Erythroblast (primary cell): ENCODE measurements at regions not wholly inside any gene's neighbourhood (a gene's known extent, or its start where the extent isn't known, plus 50 kb on each side); places are given as distances from the start of the nearest gene placed in this dataset.

Experiments used
- GATA1 ChIP-seq: IDR thresholded peaks from 2 replicates; pipeline ENCODE4 v1.6.1; 2011; ENCODE audit warnings: low read depth, mild to moderate bottlenecking, control low read depth, low read length, moderate library complexity
- POLR2A ChIP-seq: IDR thresholded peaks from 2 replicates; pipeline ENCODE4 v1.6.1; 2011; ENCODE audit warnings: mild to moderate bottlenecking, low read length

- TF ChIP-seq POLR2A (no peak), GATA1 (no peak)
These were observed 106.4 kb upstream of the CCDC85A start for GRCh38 chr2:56077359-56077915.
